ENCODE measurements at regions not wholly inside any gene's neighbourhood (a gene's known extent, or its start where the extent isn't known, plus 50 kb on each side); places are given as distances from the start of the nearest gene placed in this dataset.

- H2AK5ac ChIP-seq (ENCODE audit: low read length, severe bottlenecking) = no peak overlapping the region
- H2BK12ac ChIP-seq (ENCODE audit: low read length in 2 of 2) = no peak overlapping the region
- H3K36me3 ChIP-seq (ENCODE audit: control insufficient read depth in 1 of 2, insufficient read depth in 2 of 2, low read depth in 1 of 2, low read length in 2 of 2) = no peaks in the 10 kb centered on the region
- H3K27ac ChIP-seq (ENCODE audit: low read length, poor library complexity, severe bottlenecking) = no peak overlapping the region
- H2BK15ac ChIP-seq (ENCODE audit: low read depth, poor library complexity, severe bottlenecking) = no peak overlapping the region
- peaks cover 26% of the 10 kb centered on the region for H3K9me3 ChIP-seq (ENCODE audit: control insufficient read depth, low read length)
- no peak overlapping the region for H2AFZ ChIP-seq (ENCODE audit: low read depth, low read length)
- H3K4me1 ChIP-seq (ENCODE audit: control insufficient read depth, insufficient read depth, low read depth, low read length) = no peaks in the 10 kb centered on the region
- no peak overlapping the region for H3K4ac ChIP-seq (ENCODE audit: low read depth in 1 of 2, low read length in 2 of 2)
- H2BK120ac ChIP-seq (ENCODE audit: low read depth, low read length) = no peak overlapping the region
- H4K8ac ChIP-seq (ENCODE audit: low read length) = no peak overlapping the region
- no peak for DNase-seq
- H3K4me2 ChIP-seq (ENCODE audit: low read length, poor library complexity, severe bottlenecking) = no peak overlapping the region
- no peaks in the 10 kb centered on the region for H3K27me3 ChIP-seq (ENCODE audit: control insufficient read depth in 1 of 2, insufficient read depth in 1 of 2, low read length in 2 of 2)
- no peak overlapping the region for H3K9ac ChIP-seq (ENCODE audit: low read length)
- no peak overlapping the region for H3K14ac ChIP-seq (ENCODE audit: low read length in 2 of 2)
- no peak overlapping the region for H2BK5ac ChIP-seq (ENCODE audit: low read depth, low read length, poor library complexity, severe bottlenecking)
- H3K4me3 ChIP-seq (ENCODE audit: insufficient read depth in 1 of 2, low read depth in 1 of 2, low read length in 2 of 2) = no peak overlapping the region
- H3K23ac ChIP-seq (ENCODE audit: low read length in 2 of 2) = no peak overlapping the region
- H4K91ac ChIP-seq (ENCODE audit: low read length) = no peak overlapping the region
- no peak overlapping the region for H3K18ac ChIP-seq (ENCODE audit: low read depth in 1 of 2, low read length in 2 of 2)
- no peaks in the 10 kb centered on the region for H3K79me1 ChIP-seq (replicated peaks; ENCODE audit: low read length, poor library complexity, severe bottlenecking)
Measured at GRCh38 chr1:191284175-191284574, 806.5 kb upstream of the BRINP3 start.

- Histone ChIP-seq H3K4me1 (ENCODE audit: control insufficient read depth, insufficient read depth, low read depth, low read length) (peaks cover 2% of the 10 kb centered on the region), H3K36me3 (ENCODE audit: control insufficient read depth in 1 of 2, insufficient read depth in 2 of 2, low read depth in 1 of 2, low read length in 2 of 2) (no peaks in the 10 kb centered on the region)
- WGBS = 55% methylated on average over 3 of the region's 4 CpGs
Measured at GRCh38 chr1:191290441-191290840, 812.8 kb upstream of the BRINP3 start.

GRCh38 chr1:191305370-191305769 is 827.7 kb upstream of the BRINP3 start:
- H3K4me1 ChIP-seq (ENCODE audit: control insufficient read depth, insufficient read depth, low read depth, low read length) = no peaks in the 10 kb centered on the region
- no peaks in the 10 kb centered on the region for H3K79me1 ChIP-seq (replicated peaks; ENCODE audit: low read length, poor library complexity, severe bottlenecking)
- H2AK5ac ChIP-seq (ENCODE audit: low read length, severe bottlenecking) = no peak overlapping the region
- H3K4me2 ChIP-seq (ENCODE audit: low read length, poor library complexity, severe bottlenecking) = no peak overlapping the region
- peaks cover 20% of the 10 kb centered on the region for H3K9me3 ChIP-seq (ENCODE audit: control insufficient read depth, low read length)
- no peak overlapping the region for H3K9ac ChIP-seq (ENCODE audit: low read length)
- H3K18ac ChIP-seq (ENCODE audit: low read depth in 1 of 2, low read length in 2 of 2) = no peak overlapping the region
- H2BK5ac ChIP-seq (ENCODE audit: low read depth, low read length, poor library complexity, severe bottlenecking) = no peak overlapping the region
- no peaks in the 10 kb centered on the region for H3K36me3 ChIP-seq (ENCODE audit: control insufficient read depth in 1 of 2, insufficient read depth in 2 of 2, low read depth in 1 of 2, low read length in 2 of 2)
- H3K27me3 ChIP-seq (ENCODE audit: control insufficient read depth in 1 of 2, insufficient read depth in 1 of 2, low read length in 2 of 2) = no peaks in the 10 kb centered on the region
- H3K4ac ChIP-seq (ENCODE audit: low read depth in 1 of 2, low read length in 2 of 2) = no peak overlapping the region
- H3K4me3 ChIP-seq (ENCODE audit: insufficient read depth in 1 of 2, low read depth in 1 of 2, low read length in 2 of 2) = no peak overlapping the region
- H3K14ac ChIP-seq (ENCODE audit: low read length in 2 of 2) = no peak overlapping the region
- H2AFZ ChIP-seq (ENCODE audit: low read depth, low read length) = no peak overlapping the region
- H3K23ac ChIP-seq (ENCODE audit: low read length in 2 of 2) = no peak overlapping the region
- no peak overlapping the region for H2BK15ac ChIP-seq (ENCODE audit: low read depth, poor library complexity, severe bottlenecking)
- no peak overlapping the region for H4K8ac ChIP-seq (ENCODE audit: low read length)
- H3K27ac ChIP-seq (ENCODE audit: low read length, poor library complexity, severe bottlenecking) = no peak overlapping the region
- no peak overlapping the region for H2BK12ac ChIP-seq (ENCODE audit: low read length in 2 of 2)
- no peak overlapping the region for H4K91ac ChIP-seq (ENCODE audit: low read length)
- no peak overlapping the region for H2BK120ac ChIP-seq (ENCODE audit: low read depth, low read length)
- no peak for DNase-seq
- no CpG with 5 or more reads among the region's 1 CpG for WGBS

More at GRCh38 chr1:191290441-191290840, 812.8 kb upstream of the BRINP3 start:
- H2AFZ ChIP-seq (ENCODE audit: low read depth, low read length) = no peak overlapping the region
- H2BK120ac ChIP-seq (ENCODE audit: low read depth, low read length) = no peak overlapping the region
- no peak overlapping the region for H2AK5ac ChIP-seq (ENCODE audit: low read length, severe bottlenecking)
- H3K4me2 ChIP-seq (ENCODE audit: low read length, poor library complexity, severe bottlenecking) = peak overlapping the region; percentile 18
- no peak overlapping the region for H4K8ac ChIP-seq (ENCODE audit: low read length)
- peaks cover 6% of the 10 kb centered on the region for H3K9me3 ChIP-seq (ENCODE audit: control insufficient read depth, low read length)
- no peaks in the 10 kb centered on the region for H3K27me3 ChIP-seq (ENCODE audit: control insufficient read depth in 1 of 2, insufficient read depth in 1 of 2, low read length in 2 of 2)
- H3K9ac ChIP-seq (ENCODE audit: low read length) = no peak overlapping the region
- no peak for DNase-seq
- H3K4ac ChIP-seq (ENCODE audit: low read depth in 1 of 2, low read length in 2 of 2) = no peak overlapping the region
- no peak overlapping the region for H2BK12ac ChIP-seq (ENCODE audit: low read length in 2 of 2)
- no peak overlapping the region for H3K23ac ChIP-seq (ENCODE audit: low read length in 2 of 2)
- no peaks in the 10 kb centered on the region for H3K79me1 ChIP-seq (replicated peaks; ENCODE audit: low read length, poor library complexity, severe bottlenecking)
- no peak overlapping the region for H3K4me3 ChIP-seq (ENCODE audit: insufficient read depth in 1 of 2, low read depth in 1 of 2, low read length in 2 of 2)
- no peak overlapping the region for H2BK15ac ChIP-seq (ENCODE audit: low read depth, poor library complexity, severe bottlenecking)
- peak overlapping the region; percentile 82 for H3K27ac ChIP-seq (ENCODE audit: low read length, poor library complexity, severe bottlenecking)
- no peak overlapping the region for H3K14ac ChIP-seq (ENCODE audit: low read length in 2 of 2)
- no peak overlapping the region for H2BK5ac ChIP-seq (ENCODE audit: low read depth, low read length, poor library complexity, severe bottlenecking)
- no peak overlapping the region for H4K91ac ChIP-seq (ENCODE audit: low read length)
- no peak overlapping the region for H3K18ac ChIP-seq (ENCODE audit: low read depth in 1 of 2, low read length in 2 of 2)

- no peak overlapping the region for H3K9ac ChIP-seq (ENCODE audit: low read length)
- H3K4me1 ChIP-seq (ENCODE audit: control insufficient read depth, insufficient read depth, low read depth, low read length) = no peaks in the 10 kb centered on the region
- H3K14ac ChIP-seq (ENCODE audit: low read length in 2 of 2) = peak overlapping the region in 1 of 2 experiments; percentile 55
- H2AK5ac ChIP-seq (ENCODE audit: low read length, severe bottlenecking) = no peak overlapping the region
- no peak overlapping the region for H2BK5ac ChIP-seq (ENCODE audit: low read depth, low read length, poor library complexity, severe bottlenecking)
- no peak overlapping the region for H3K4me3 ChIP-seq (ENCODE audit: insufficient read depth in 1 of 2, low read depth in 1 of 2, low read length in 2 of 2)
- H3K9me3 ChIP-seq (ENCODE audit: control insufficient read depth, low read length) = peaks cover 12% of the 10 kb centered on the region
- H2BK12ac ChIP-seq (ENCODE audit: low read length in 2 of 2) = no peak overlapping the region
- no peak overlapping the region for H3K4ac ChIP-seq (ENCODE audit: low read depth in 1 of 2, low read length in 2 of 2)
- H4K91ac ChIP-seq (ENCODE audit: low read length) = no peak overlapping the region
- H2BK15ac ChIP-seq (ENCODE audit: low read depth, poor library complexity, severe bottlenecking) = no peak overlapping the region
- H3K23ac ChIP-seq (ENCODE audit: low read length in 2 of 2) = no peak overlapping the region
- H3K79me1 ChIP-seq (replicated peaks; ENCODE audit: low read length, poor library complexity, severe bottlenecking) = no peaks in the 10 kb centered on the region
- no peak overlapping the region for H3K27ac ChIP-seq (ENCODE audit: low read length, poor library complexity, severe bottlenecking)
- no peak overlapping the region for H4K8ac ChIP-seq (ENCODE audit: low read length)
- H2AFZ ChIP-seq (ENCODE audit: low read depth, low read length) = peak overlapping the region; percentile 80
- H3K4me2 ChIP-seq (ENCODE audit: low read length, poor library complexity, severe bottlenecking) = no peak overlapping the region
- no peaks in the 10 kb centered on the region for H3K27me3 ChIP-seq (ENCODE audit: control insufficient read depth in 1 of 2, insufficient read depth in 1 of 2, low read length in 2 of 2)
- 83% methylated on average over 5 of the region's 7 CpGs for WGBS
- no peak overlapping the region for H3K18ac ChIP-seq (ENCODE audit: low read depth in 1 of 2, low read length in 2 of 2)
- no peak for DNase-seq
- no peak overlapping the region for H2BK120ac ChIP-seq (ENCODE audit: low read depth, low read length)
- no peaks in the 10 kb centered on the region for H3K36me3 ChIP-seq (ENCODE audit: control insufficient read depth in 1 of 2, insufficient read depth in 2 of 2, low read depth in 1 of 2, low read length in 2 of 2)
Measured at GRCh38 chr1:191306916-191307315, 829.3 kb upstream of the BRINP3 start.

Measured in mesenchymal stem cell (in vitro differentiated cells and primary cell).